Heart left ventricle (tissue), 13 donors: ENCODE measurements at regions not wholly inside any gene's neighbourhood (a gene's known extent, or its start where the extent isn't known, plus 50 kb on each side); places are given as distances from the start of the nearest gene placed in this dataset.

Source experiments
- CTCF ChIP-seq, 12 donors: fragments of 200-600 bp; sonication (generic) in 4 of 12; IDR thresholded peaks; one replicate each; pipeline versions ENCODE4 v1.5.0 to v1.8.0; 2018 to 2022; ENCODE audit warnings: antibody characterized with exemption in 12 of 12, mild to moderate bottlenecking in 5 of 12
- POLR2A ChIP-seq, 2 donors: fragments of 450-650 bp; IDR thresholded peaks; one replicate each; pipeline ENCODE4 v1.6.1; 2017; ENCODE audit warnings: antibody characterized with exemption in 2 of 2, mild to moderate bottlenecking in 2 of 2, moderate library complexity in 2 of 2
- donor health status: ischemic (EF 13 %, LVEDD 7.1; RV severe dilation, severe dysfunction).
- donor health status: DM: no; HTN: yes; CAD: no.
- donor health status: DM: no; HTN: no; CAD: no.
- donor health status: ischemic (EF 25% LVEDD 6.9; RV normal size, moderate dysfunction).
- donor health status: ischemic (EF 25% LVEDD 5.7; RV mildly dilated, moderate dysfunction).
- donor health status: ischemic (EF 35%, LVEDD 5.7; RV mildly dilated, moderate dysfunction).
- donor health status: nonischemic (EF 11% LVEDD 7.7; RV severe dilation, severe dysfunction).
- donor health status: DM: yes; HTN: yes; CAD: no.
- donor health status: PGD.
- donor health status: ischemic (EF 29% LVEDD 5.4; RV normal size, mild dysfunction).
- donor health status: nonischemic (EF 23%, LVEDD 6.1; RV moderate dilation, normal function).

DNA sequence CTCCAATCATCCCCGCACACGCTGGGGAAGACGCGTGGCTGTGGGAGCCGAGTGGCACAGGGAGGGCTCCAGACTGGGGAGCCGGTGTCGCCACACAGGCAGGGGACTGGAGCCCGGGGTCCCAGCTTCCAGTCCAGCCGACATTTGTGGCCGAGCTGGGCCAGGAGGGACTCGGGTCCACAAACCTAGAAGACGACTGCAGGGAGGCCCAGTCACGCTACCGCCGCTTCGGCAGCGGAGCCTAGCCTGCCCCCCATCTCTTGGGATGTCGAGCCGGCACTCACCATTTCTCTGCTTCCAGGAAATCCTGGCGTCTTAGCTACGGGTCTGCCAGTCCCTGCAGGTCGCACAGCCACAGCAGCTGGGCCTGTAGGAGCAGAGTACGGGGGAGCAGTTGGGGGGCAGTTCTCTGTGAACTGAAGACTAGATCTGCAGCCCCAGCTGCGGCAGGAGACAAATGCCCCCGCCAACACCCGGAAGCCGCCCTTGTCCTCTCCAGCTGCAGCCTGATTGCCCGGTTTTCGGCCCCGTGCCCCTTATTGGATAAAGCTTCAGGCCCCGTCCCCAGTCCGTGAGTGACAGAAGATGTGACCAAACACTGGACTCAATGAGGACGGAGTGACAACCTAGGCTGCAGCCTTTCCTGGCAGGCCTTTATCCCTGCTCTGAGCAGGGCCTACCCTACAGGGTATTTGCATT, 270.7 kb downstream of the ZNF33B start:
- TF ChIP-seq CTCF (IDR thresholded peaks at IDR 0.05): no peak
- no peak for TF ChIP-seq POLR2A (IDR thresholded peaks at IDR 0.05)
